ENCODE measurements at regions not wholly inside any gene's neighbourhood (a gene's known extent, or its start where the extent isn't known, plus 50 kb on each side); places are given as distances from the start of the nearest gene placed in this dataset.

DNA sequence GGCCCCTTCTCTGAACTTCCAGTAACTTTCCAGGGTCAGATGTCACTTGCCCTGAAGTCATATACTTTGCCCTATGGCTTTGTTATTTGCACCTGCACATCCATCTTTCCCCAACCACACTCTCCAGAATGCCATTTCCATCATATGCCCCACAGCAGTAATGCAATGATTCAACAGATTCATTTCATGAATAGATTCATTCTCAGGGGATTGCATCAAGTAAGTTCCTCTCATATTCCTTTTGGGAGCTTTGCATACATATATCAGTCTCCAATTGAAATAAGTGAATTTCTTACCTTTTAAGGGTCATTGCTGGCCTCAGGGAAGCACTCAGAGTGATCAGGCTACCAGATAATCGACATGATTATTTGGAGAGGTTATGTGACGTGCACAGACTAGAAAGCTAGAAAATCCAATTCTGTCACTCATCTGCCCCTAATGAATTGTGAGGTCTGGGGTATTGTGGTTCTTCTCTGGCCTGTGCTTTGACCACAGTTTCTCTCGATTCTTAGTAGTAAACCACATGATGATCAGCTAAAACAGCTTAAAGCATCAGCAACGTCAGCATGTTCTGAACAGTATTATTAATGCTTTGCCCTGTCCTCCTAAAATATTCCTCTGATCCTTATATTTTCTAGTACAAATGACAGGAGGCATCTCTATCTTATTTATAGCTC, 179.9 kb downstream of the ATPSCKMT start:
- TF ChIP-seq GATA2 (IDR thresholded peaks at IDR 0.05; ENCODE audit: low read depth, low read length) (no peak), GATA3 (IDR thresholded peaks at IDR 0.05; ENCODE audit: low read depth, low read length) (no peak)

DNA sequence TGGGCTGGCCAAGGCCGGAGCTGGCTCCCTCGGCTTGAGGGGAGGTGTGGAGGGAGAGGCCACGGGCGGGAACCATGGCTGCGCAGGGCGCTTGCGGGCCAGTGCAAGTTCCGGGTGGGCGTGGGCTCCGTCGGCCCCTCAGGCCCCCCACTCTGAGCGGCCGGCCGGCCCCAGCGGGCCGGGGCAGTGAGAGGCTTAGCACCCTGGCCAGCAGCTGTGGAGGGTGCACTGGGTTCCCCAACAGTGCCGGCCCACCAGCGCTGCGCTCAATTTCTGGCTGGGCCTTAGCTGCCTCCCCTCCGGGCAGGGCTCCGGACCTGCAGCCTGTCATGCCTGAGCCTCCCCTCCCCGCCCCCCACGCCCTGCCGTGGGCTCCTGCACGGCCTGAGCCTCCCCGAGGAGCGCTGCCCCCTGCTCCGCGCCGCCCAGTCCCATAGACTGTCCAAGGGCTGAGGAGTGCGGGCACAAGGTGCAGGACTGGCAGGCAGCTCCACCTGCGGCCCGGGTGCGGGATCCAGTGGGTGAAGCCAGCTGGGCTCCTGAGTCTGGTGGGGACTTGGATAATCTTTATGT, 184.2 kb downstream of the ATPSCKMT start:
- no peak for TF ChIP-seq GATA2 (IDR thresholded peaks at IDR 0.05; ENCODE audit: low read depth, low read length)
- no peak for TF ChIP-seq GATA3 (IDR thresholded peaks at IDR 0.05; ENCODE audit: low read depth, low read length)

DNA sequence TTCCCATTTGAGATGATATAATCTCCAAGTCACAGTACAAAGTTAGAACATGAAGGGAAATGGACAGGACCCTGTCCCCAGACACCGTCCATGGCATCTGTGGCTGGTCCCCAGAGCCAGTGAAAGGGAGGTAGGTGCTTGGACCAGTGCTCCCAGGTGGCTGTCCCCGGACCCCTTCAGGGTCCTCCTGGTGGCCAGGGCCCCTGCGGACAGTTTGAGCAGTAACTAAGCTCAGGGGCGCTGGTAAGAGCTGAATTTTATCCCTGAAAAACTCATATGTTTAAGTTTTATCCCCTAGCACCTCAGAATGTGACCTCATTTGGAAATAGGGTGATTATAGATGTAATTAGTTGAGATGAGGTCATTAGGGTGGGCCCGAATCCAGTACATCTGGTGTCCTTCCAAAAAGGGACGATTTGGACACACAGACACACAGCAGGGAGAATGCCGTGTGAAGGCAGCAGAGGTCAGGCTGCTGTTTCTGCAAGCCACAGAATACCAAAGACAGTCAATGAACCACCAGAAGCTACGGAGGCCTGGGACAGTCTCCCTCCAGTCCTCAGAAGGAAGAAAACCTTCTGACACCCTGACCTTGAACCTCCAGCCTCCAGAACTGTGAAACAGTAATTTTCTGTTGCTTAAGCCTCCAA, 185.0 kb downstream of the ATPSCKMT start:
- TF ChIP-seq GATA3 (IDR thresholded peaks at IDR 0.05; ENCODE audit: low read depth, low read length) (no peak), GATA2 (IDR thresholded peaks at IDR 0.05; ENCODE audit: low read depth, low read length) (no peak)

- TF ChIP-seq GATA3 (IDR thresholded peaks at IDR 0.05; ENCODE audit: low read depth, low read length) = no peak
- no peak for TF ChIP-seq GATA2 (IDR thresholded peaks at IDR 0.05; ENCODE audit: low read depth, low read length)
Measured at GRCh38 chr5:10063997-10064396, 185.7 kb downstream of the ATPSCKMT start.

GRCh38 chr5:10059980-10060379, 189.7 kb downstream of the ATPSCKMT start:
- TF ChIP-seq GATA3 (IDR thresholded peaks at IDR 0.05; ENCODE audit: low read depth, low read length) (no peak), GATA2 (IDR thresholded peaks at IDR 0.05; ENCODE audit: low read depth, low read length) (no peak)

DNA sequence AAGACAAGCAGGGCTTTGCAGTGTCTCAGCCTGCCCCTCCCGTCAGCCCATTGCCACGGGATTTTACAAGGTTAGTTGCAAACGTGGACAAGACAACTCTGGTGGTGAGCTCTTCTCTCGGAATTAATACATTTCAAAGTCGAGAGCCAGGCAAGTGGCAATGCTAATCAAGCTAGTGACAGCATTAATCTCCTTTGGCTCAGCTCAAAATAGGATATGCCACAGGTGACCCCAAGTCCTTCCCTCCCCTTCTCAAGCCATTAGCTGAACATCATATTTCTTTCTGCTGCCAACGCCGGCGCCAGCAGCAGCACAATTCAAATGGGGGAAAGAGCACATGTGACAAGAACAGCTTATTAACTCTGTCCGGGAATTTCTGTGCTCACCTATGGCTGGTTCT, 190.1 kb downstream of the ATPSCKMT start:
- TF ChIP-seq GATA2 (IDR thresholded peaks at IDR 0.05; ENCODE audit: low read depth, low read length) (no peak), GATA3 (IDR thresholded peaks at IDR 0.05; ENCODE audit: low read depth, low read length) (no peak)

DNA sequence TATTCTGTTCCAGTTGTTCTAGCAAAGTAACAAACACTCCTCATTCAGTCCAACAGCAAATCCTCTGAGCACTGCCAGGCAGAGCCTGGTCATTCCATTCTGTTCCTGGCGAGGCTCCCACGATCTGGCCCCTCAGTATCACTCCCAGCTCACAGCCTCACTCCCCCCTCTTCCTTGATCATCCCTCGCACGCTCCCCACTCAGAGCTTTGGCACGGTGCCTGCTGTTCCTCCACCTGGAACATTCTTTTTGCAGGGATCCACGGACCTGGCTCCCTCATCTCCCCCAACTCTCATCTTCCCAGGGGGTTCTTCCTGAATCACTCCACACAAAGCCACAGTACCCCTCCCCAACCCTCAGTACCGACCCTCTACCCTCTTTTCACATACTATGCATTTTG, 192.3 kb downstream of the ATPSCKMT start:
- TF ChIP-seq GATA2 (IDR thresholded peaks at IDR 0.05; ENCODE audit: low read depth, low read length) (no peak), GATA3 (IDR thresholded peaks at IDR 0.05; ENCODE audit: low read depth, low read length) (no peak)

DNA sequence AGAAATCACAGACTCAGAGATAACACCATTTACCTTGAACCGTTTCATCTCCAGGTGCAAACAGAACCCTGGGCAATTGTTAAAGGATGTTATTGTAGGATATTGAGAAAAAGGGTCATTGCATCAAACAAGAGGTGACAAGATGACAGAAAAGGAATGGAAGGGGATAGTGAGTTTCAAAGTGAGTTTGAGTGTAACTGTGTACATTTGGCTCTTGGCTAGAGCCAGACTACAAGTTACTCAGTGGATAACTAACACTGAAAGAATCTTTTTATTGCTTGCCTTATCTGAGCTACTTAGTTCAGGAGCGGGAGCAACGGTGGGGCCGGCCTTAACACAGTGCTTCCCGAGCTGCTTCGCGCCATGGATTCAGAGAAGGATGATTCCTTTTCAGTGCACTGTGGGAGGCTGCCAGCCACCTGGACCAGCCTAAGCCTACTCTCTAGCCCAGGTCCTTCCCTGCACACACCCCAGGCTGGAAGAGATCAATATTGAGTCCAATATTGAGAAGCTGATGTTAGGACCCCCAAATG, 193.4 kb downstream of the ATPSCKMT start:
- TF ChIP-seq GATA2 (IDR thresholded peaks at IDR 0.05; ENCODE audit: low read depth, low read length) = no peak
- TF ChIP-seq GATA3 (IDR thresholded peaks at IDR 0.05; ENCODE audit: low read depth, low read length) = no peak

- TF ChIP-seq GATA2 (IDR thresholded peaks at IDR 0.05; ENCODE audit: low read depth, low read length) (no peak), GATA3 (IDR thresholded peaks at IDR 0.05; ENCODE audit: low read depth, low read length) (no peak)
Measured at GRCh38 chr5:10049858-10050455, 199.7 kb downstream of the ATPSCKMT start.

- TF ChIP-seq GATA2 (IDR thresholded peaks at IDR 0.05; ENCODE audit: low read depth, low read length) (no peak), GATA3 (IDR thresholded peaks at IDR 0.05; ENCODE audit: low read depth, low read length) (no peak)
Measured at GRCh38 chr5:10046676-10047075, 203.0 kb downstream of the ATPSCKMT start.

DNA sequence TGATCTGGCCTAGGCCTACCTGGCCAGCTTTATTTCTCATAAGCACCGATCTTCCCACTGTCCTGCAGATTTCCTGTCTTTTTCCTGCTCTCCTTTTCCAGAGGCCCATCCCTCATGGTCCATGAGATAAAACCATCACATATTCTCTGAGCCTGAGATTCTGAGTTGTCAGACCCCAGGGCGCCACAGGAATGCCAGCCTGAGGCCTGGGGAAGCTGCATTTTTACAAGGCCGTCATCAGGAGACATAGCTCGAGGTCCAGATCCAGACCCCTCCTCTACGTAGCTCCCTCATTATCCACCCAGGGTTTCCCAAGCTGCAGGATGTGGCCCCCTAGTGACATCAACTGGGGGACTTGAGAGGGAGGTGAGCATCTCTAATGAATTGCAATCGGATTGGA, 204.3 kb downstream of the ATPSCKMT start:
- TF ChIP-seq GATA2 (IDR thresholded peaks at IDR 0.05; ENCODE audit: low read depth, low read length) (no peak), GATA3 (IDR thresholded peaks at IDR 0.05; ENCODE audit: low read depth, low read length) (no peak)

DNA sequence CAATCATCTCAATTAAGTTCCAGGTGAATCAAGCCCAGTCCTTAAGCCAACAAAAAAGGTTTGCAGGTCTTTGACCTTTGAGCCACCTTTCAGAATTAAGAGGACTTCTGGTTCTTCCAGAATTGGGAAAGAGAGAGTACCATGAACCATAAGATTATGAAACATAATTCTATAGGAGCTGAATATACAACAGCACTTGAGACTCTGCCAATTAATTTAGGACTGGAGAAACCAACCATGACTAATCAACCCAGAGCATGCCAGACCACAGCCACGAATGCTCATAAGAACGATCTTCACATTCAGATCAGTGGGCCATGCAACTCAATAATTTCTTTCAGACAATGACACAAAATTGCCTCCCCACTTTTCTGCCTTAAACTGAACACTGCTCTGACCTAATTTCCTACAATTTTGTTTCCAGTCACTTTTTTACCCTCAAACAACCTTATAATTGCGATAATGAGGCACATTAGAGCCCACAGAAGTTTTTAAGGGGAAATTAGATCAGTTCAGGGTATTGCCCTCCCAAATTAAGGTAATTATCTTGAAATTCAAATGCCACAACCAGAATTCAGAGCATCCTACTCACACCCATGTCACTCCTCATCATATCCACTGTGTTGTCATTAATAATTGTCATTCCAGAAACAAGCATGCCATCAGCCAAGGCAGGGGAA, 213.4 kb downstream of the ATPSCKMT start:
- TF ChIP-seq GATA3 (IDR thresholded peaks at IDR 0.05; ENCODE audit: low read depth, low read length) = no peak
- no peak for TF ChIP-seq GATA2 (IDR thresholded peaks at IDR 0.05; ENCODE audit: low read depth, low read length)

DNA sequence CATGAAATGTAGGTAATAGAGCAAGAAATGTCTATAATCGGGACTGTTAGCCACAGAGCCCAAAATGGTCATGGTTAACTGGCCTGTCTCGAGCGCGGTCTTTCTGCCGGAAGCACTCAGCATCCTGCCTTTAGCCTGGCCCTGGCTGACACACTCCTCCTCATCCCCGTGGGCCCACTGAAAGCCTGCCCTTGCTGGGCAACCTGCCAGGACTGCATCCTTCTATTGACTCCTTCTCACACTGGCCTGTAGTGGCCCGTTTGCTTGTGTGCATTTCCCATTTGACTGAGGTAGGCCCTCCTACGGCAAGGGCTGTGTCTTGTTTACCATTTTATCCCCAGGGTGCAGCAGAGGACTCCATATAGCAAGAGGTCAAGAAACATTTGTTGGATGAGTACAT, 215.7 kb downstream of the ATPSCKMT start:
- no peak for TF ChIP-seq GATA3 (IDR thresholded peaks at IDR 0.05; ENCODE audit: low read depth, low read length)
- TF ChIP-seq GATA2 (IDR thresholded peaks at IDR 0.05; ENCODE audit: low read depth, low read length) = no peak

DNA sequence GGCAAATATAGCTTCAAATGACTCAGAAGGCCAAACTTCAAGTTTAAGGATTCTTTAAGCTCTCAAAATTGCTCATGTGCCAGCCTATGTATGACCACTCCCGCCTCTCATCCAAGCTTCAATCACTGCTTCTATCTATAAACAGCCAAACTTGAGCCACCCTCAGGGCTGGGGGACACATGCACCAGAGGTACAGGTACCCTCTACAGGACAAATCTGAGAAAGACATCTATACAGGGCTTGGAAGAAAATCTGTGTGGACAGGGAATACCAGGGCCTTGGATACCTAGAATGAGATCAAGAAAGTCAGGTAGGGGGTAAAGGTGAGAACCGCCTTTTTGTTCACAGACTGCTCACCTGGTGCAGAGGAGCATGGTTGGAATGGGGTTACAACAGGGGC, 217.9 kb downstream of the ATPSCKMT start:
- no peak for TF ChIP-seq GATA2 (IDR thresholded peaks at IDR 0.05; ENCODE audit: low read depth, low read length)
- no peak for TF ChIP-seq GATA3 (IDR thresholded peaks at IDR 0.05; ENCODE audit: low read depth, low read length)

All from SH-SY5Y (cell line).